Mesendoderm (in vitro differentiated cells): ENCODE measurements at regions not wholly inside any gene's neighbourhood (a gene's known extent, or its start where the extent isn't known, plus 50 kb on each side); places are given as distances from the start of the nearest gene placed in this dataset.

ENCODE experiments used
- DNase-seq: peaks from one replicate; pipeline ENCODE4 v3.0.0; 2013
- H2AK5ac ChIP-seq: 2 replicates; pipeline ENCODE4 v1.6.1; 2013; ENCODE audit warnings: low read length, inconsistent platforms
- H2BK120ac ChIP-seq: 2 replicates; pipeline ENCODE4 v1.6.1; 2013; ENCODE audit warnings: low read depth, mild to moderate bottlenecking, low read length, moderate library complexity, mixed read lengths
- H2BK15ac ChIP-seq: replicated peaks from 2 replicates; pipeline ENCODE4 v1.6.1; 2013; ENCODE audit warnings: low read depth, mild to moderate bottlenecking, moderate library complexity
- H2BK5ac ChIP-seq: 2 replicates; pipeline ENCODE4 v1.6.1; 2013; ENCODE audit warnings: low read length, inconsistent platforms
- H3K18ac ChIP-seq: 2 replicates; pipeline ENCODE4 v1.6.1; 2013; ENCODE audit warnings: mild to moderate bottlenecking, low read length, mixed read lengths
- H3K23ac ChIP-seq: one replicate; pipeline ENCODE4 v1.6.1; 2013; ENCODE audit warnings: low read length
- H3K27ac ChIP-seq: 2 replicates; pipeline ENCODE4 v1.5.1; 2013; ENCODE audit warnings: low read depth, mild to moderate bottlenecking, inconsistent platforms, low read length, moderate library complexity
- H3K27me3 ChIP-seq: 2 replicates; pipeline ENCODE4 v1.6.1; 2013; ENCODE audit warnings: low read length, control low read depth, mild to moderate bottlenecking, inconsistent platforms; ENCODE audit not compliant: insufficient read depth, poor library complexity
- H3K36me3 ChIP-seq: 2 replicates; pipeline ENCODE4 v1.6.1; 2013; ENCODE audit warnings: low read length, inconsistent platforms; ENCODE audit not compliant: control insufficient read depth, insufficient read depth
- H3K4ac ChIP-seq: one replicate; pipeline ENCODE4 v1.6.1; 2013; ENCODE audit warnings: low read depth, mild to moderate bottlenecking, low read length, moderate library complexity
- H3K4me1 ChIP-seq: 2 replicates; pipeline ENCODE4 v1.6.1; 2013; ENCODE audit warnings: low read depth, low read length, inconsistent platforms; ENCODE audit not compliant: control insufficient read depth
- H3K4me2 ChIP-seq: 2 replicates; pipeline ENCODE4 v1.6.1; 2013; ENCODE audit warnings: low read length
- H3K4me3 ChIP-seq: 2 replicates; pipeline ENCODE4 v1.5.1; 2013; ENCODE audit warnings: mild to moderate bottlenecking, low read length
- H3K56ac ChIP-seq: one replicate; pipeline ENCODE4 v1.6.1; 2013; ENCODE audit warnings: low read length
- H3K79me1 ChIP-seq: 2 replicates; pipeline ENCODE4 v1.6.1; 2013; ENCODE audit warnings: low read length, inconsistent platforms
- H3K79me2 ChIP-seq: 2 replicates; pipeline ENCODE4 v1.6.1; 2013; ENCODE audit warnings: mild to moderate bottlenecking, low read length; ENCODE audit not compliant: control insufficient read depth, insufficient read depth
- H3K9ac ChIP-seq: 2 replicates; pipeline ENCODE4 v1.6.1; 2013; ENCODE audit warnings: low read length, inconsistent platforms
- H4K5ac ChIP-seq: one replicate; pipeline ENCODE4 v1.6.1; 2013; ENCODE audit warnings: low read length
- H4K8ac ChIP-seq: one replicate; pipeline ENCODE4 v1.6.1; 2013; ENCODE audit warnings: low read depth, mild to moderate bottlenecking, control low read depth, low read length, moderate library complexity
- WGBS: extraction: QIAGEN DNeasy Blood & Tissue Kit; methylation state at CpG from one replicate; pipeline ENCODE4 v1.1.7; 2013; ENCODE audit warnings: low lambda C conversion rate, missing lambda C conversion rate; ENCODE audit not compliant: insufficient coverage; ENCODE audit errors: extremely low coverage; 5-methylcytosine and 5-hydroxymethylcytosine counted together

DNA sequence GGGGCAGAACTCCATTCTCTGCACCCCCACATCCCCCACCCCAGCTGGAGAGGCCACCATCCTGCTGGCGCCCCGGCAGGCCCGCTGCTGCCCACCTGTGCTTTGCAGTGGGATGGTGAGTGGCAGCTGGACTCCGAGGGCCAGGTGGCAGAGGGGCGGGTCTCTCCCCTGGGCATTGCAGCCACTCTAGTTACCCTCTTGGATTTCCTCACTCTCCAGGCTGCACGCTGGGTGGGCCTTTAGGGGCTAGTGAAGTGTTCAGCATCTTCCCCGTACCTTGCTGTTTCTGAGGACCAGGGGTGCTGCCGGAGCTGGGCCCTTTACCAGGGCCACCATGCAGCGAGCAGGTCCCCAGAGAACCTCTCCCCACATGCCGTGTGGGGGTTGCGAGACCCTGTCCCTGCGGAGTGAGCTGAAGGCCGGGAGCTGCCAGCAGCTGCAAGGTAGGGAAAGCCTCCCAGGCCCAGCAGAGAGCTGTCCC lies 88.4 kb upstream of the SH3PXD2B start:
- Histone ChIP-seq H3K4me2 (no peak overlapping the region), H2BK5ac (no peak overlapping the region), H3K27me3 (no peaks in the 10 kb centered on the region), H3K79me2 (no peaks in the 10 kb centered on the region), H2BK120ac (no peak overlapping the region), H3K4me3 (no peak overlapping the region), H3K27ac (no peak overlapping the region), H4K8ac (no peak overlapping the region), H2BK15ac (no peak overlapping the region), H3K9ac (no peak overlapping the region), H3K23ac (no peak overlapping the region), H3K79me1 (no peaks in the 10 kb centered on the region), H4K5ac (no peak overlapping the region), H3K56ac (no peak overlapping the region), H3K4ac (no peak overlapping the region), H3K36me3 (no peaks in the 10 kb centered on the region), H2AK5ac (no peak overlapping the region), H3K18ac (no peak overlapping the region), H3K4me1 (no peaks in the 10 kb centered on the region)
- no CpG with 5 or more reads among the region's 13 CpGs for WGBS
- DNase-seq = no peak

DNA sequence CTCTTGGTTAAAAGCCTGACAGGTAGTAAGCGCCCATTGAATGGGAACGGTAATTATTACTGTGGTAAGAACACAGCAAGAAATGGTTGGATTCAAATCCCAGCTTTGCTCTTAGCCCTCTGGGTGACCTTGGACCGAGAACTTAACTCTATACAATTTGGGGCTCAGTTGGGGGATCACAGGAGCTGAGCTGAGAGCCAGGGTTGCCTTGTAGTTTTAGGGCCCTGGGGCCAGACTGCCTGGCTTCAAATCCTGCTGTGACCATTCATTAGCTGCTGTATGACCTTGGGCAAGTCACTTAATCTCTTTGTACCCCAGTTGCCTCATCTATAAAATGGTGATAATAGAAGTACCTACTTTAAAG lies 87.4 kb upstream of the SH3PXD2B start:
- H3K4me3 ChIP-seq = no peak overlapping the region
- H2AK5ac ChIP-seq = no peak overlapping the region
- WGBS = no CpG with 5 or more reads among the region's 3 CpGs
- H2BK120ac ChIP-seq = no peak overlapping the region
- H3K23ac ChIP-seq = no peak overlapping the region
- no peak overlapping the region for H2BK5ac ChIP-seq
- H3K4ac ChIP-seq = no peak overlapping the region
- no peaks in the 10 kb centered on the region for H3K36me3 ChIP-seq
- H3K9ac ChIP-seq = no peak overlapping the region
- H2BK15ac ChIP-seq = no peak overlapping the region
- H3K79me2 ChIP-seq = no peaks in the 10 kb centered on the region
- H4K5ac ChIP-seq = no peak overlapping the region
- no peaks in the 10 kb centered on the region for H3K79me1 ChIP-seq
- H4K8ac ChIP-seq = no peak overlapping the region
- no peak overlapping the region for H3K4me2 ChIP-seq
- H3K27me3 ChIP-seq = no peaks in the 10 kb centered on the region
- H3K27ac ChIP-seq = no peak overlapping the region
- no peak overlapping the region for H3K18ac ChIP-seq
- H3K4me1 ChIP-seq = no peaks in the 10 kb centered on the region
- no peak overlapping the region for H3K56ac ChIP-seq
- no peak for DNase-seq

DNA sequence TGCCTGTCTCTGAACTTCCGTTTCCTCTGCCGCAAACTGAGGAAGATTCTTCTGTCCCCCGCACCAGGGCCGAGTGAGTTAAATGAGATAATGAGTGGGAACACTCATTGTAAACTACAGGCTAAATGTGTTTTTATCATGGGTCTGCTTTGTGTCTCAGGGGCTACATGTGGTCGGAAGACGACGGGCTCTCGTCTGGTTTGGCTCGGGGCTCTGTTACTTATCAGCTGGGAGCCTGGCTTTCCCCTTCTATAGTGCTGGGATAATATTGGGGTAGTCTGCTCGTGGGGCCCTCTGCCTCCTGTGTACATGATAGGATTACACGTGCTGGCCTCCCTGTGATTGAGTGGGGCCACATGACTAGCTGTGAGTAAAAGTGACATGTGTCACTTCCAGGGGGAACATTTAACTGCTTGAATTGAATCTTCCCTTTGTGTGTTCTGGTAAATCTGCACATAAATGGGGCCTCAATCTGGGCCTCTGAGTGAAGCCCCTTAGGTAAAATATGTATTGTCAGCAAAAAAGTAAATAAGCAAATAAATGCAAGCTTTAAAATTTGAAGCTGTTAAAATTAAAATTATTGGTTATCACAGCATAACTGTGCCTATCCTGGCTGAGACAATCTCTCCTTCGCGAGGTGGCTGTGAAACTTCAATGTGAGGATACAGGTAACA lies 86.9 kb upstream of the SH3PXD2B start:
- Histone ChIP-seq H3K18ac (no peak overlapping the region), H3K27me3 (no peaks in the 10 kb centered on the region), H4K5ac (no peak overlapping the region), H2BK15ac (no peak overlapping the region), H3K79me2 (no peaks in the 10 kb centered on the region), H3K4me2 (no peak overlapping the region), H3K27ac (no peak overlapping the region), H3K36me3 (no peaks in the 10 kb centered on the region), H3K23ac (no peak overlapping the region), H2BK5ac (no peak overlapping the region), H3K79me1 (no peaks in the 10 kb centered on the region), H3K4ac (no peak overlapping the region), H4K8ac (no peak overlapping the region), H3K56ac (no peak overlapping the region), H2BK120ac (no peak overlapping the region), H3K9ac (no peak overlapping the region), H2AK5ac (no peak overlapping the region), H3K4me1 (no peaks in the 10 kb centered on the region), H3K4me3 (no peak overlapping the region)
- WGBS = no CpG with 5 or more reads among the region's 13 CpGs
- DNase-seq = no peak

DNA sequence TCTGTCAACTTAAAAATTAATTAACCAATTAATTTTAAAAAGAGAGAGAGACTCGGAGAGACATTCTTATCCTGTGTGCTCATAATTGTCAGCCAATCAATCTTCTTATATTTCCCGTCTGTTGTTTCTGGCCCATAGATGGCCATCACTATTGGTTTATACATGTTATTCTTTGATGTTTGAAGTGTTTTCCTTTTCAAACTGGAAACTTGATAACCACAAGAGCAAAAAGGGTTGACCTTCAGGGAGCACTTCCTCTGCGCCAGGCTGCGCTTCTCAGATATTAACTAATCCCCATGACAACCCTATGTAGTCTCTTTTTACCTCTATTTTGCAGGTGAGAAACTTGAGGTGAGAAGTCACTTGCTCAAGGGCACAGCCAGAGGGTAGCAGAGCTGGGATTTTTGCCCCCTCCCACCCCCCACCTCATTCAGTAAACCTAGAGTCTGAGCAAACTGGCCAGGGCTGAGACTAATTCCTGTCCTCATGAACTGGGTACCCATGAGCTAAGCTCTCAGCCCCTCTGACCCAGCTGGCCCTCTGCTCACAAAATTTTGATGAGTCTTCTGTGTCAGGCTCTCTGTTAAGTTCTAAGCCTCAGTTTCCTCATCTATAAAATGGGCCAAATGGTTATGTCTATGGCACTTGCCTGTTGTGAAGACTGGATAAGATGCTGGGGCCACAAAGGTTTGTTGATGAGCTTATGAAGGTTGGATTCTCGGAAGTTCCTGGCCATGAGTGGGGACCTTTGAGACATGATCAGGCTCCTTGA lies 86.0 kb upstream of the SH3PXD2B start:
- H3K4me1 ChIP-seq = no peaks in the 10 kb centered on the region
- H3K4me2 ChIP-seq = no peak overlapping the region
- H2BK5ac ChIP-seq = no peak overlapping the region
- no peaks in the 10 kb centered on the region for H3K27me3 ChIP-seq
- H4K8ac ChIP-seq = no peak overlapping the region
- no peaks in the 10 kb centered on the region for H3K79me1 ChIP-seq
- no peak overlapping the region for H2BK120ac ChIP-seq
- no peak overlapping the region for H2AK5ac ChIP-seq
- H3K4me3 ChIP-seq = no peak overlapping the region
- H4K5ac ChIP-seq = no peak overlapping the region
- no peak overlapping the region for H3K9ac ChIP-seq
- H3K79me2 ChIP-seq = no peaks in the 10 kb centered on the region
- WGBS = no CpG with 5 or more reads among the region's 5 CpGs
- H3K4ac ChIP-seq = no peak overlapping the region
- no peak overlapping the region for H2BK15ac ChIP-seq
- no peaks in the 10 kb centered on the region for H3K36me3 ChIP-seq
- H3K23ac ChIP-seq = no peak overlapping the region
- DNase-seq = no peak
- no peak overlapping the region for H3K56ac ChIP-seq
- H3K27ac ChIP-seq = no peak overlapping the region
- no peak overlapping the region for H3K18ac ChIP-seq

DNA sequence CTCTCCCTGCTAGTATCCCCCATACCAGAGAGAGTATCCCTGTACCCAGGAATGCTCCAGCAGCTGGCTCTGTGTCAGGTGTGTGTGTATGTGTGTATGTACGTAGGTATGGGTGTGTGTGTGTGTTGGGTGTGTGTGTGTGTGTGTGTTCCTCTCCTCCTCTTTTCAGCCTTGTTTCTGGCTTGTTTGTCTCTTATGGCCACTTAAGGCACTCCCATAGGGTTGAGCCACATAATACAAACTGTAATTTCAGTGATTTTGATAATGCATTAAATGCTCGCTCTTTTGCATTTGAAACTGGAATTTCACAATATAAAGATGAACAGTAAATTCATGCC lies 80.8 kb upstream of the SH3PXD2B start:
- Histone ChIP-seq H3K56ac (no peak overlapping the region), H2BK5ac (no peak overlapping the region), H3K27ac (no peak overlapping the region), H3K4me2 (no peak overlapping the region), H2AK5ac (no peak overlapping the region), H2BK120ac (no peak overlapping the region), H3K4me1 (no peaks in the 10 kb centered on the region), H3K79me2 (no peaks in the 10 kb centered on the region), H3K18ac (no peak overlapping the region), H2BK15ac (no peak overlapping the region), H3K27me3 (no peaks in the 10 kb centered on the region), H3K23ac (no peak overlapping the region), H3K9ac (no peak overlapping the region), H4K8ac (no peak overlapping the region), H3K4ac (no peak overlapping the region), H3K4me3 (no peak overlapping the region), H3K79me1 (no peaks in the 10 kb centered on the region), H3K36me3 (no peaks in the 10 kb centered on the region), H4K5ac (no peak overlapping the region)
- WGBS = no CpG with 5 or more reads among the region's 2 CpGs
- DNase-seq = no peak
